ENCODE measurements at regions not wholly inside any gene's neighbourhood (a gene's known extent, or its start where the extent isn't known, plus 50 kb on each side); places are given as distances from the start of the nearest gene placed in this dataset.
"Not testable (repeated sequence)": the region's sequence is repeated elsewhere in the genome, so short reads cannot be mapped to it uniquely, and the experiment has no call there.

- POLR2A ChIA-PET = no interaction called here
These were observed 195.6 kb downstream of the FAM43A start for GRCh38 chr3:194880940-194881925.

GRCh38 chr3:194884649-194885315, 199.1 kb downstream of the FAM43A start:
- DNase-seq (ENCODE audit: extremely low spot score) = no peak
- CTCF ChIA-PET = no interaction called here

More at GRCh38 chr3:194880940-194881925, 195.6 kb downstream of the FAM43A start:
- CTCF ChIA-PET = no interaction called here
- TF ChIP-seq PKNOX1 (IDR thresholded peaks at IDR 0.05) (no peak), ELF4 (IDR thresholded peaks at IDR 0.05) (no peak), SUZ12 (IDR thresholded peaks at IDR 0.05) (no peak), SP1 (IDR thresholded peaks at IDR 0.05) (no peak), TARDBP (IDR thresholded peaks at IDR 0.05) (no peak), LEF1 (IDR thresholded peaks at IDR 0.05; ENCODE audit: borderline replicate concordance) (no peak), BHLHE40 (IDR thresholded peaks at IDR 0.05; ENCODE audit: borderline replicate concordance) (no peak), ZNF384 (IDR thresholded peaks at IDR 0.05) (no peak), ARNT (IDR thresholded peaks at IDR 0.05) (no peak), L3MBTL2 (conservative IDR thresholded peaks at IDR 0.05) (no peak), CTBP1 (IDR thresholded peaks at IDR 0.05; ENCODE audit: borderline replicate concordance) (no peak), FOXM1 (IDR thresholded peaks at IDR 0.05; ENCODE audit: borderline replicate concordance) (no peak), FOXK2 (IDR thresholded peaks at IDR 0.05) (no peak), FOXA1 (IDR thresholded peaks at IDR 0.05) (no peak), NFRKB (IDR thresholded peaks at IDR 0.05) (no peak), HDGF (IDR thresholded peaks at IDR 0.05; ENCODE audit: borderline replicate concordance) (no peak)
- DNase-seq (ENCODE audit: extremely low spot score) = no peak

GRCh38 chr3:194885766-194886165, 200.1 kb downstream of the FAM43A start:
- DNase-seq (ENCODE audit: extremely low spot score) = no peak
- CTCF ChIA-PET = no interaction called here
- TF ChIP-seq FOXM1 (IDR thresholded peaks at IDR 0.05; ENCODE audit: borderline replicate concordance) = no peak
- TF ChIP-seq ELF4 (IDR thresholded peaks at IDR 0.05) = no peak
- TF ChIP-seq L3MBTL2 (conservative IDR thresholded peaks at IDR 0.05) = no peak
- no peak for TF ChIP-seq TARDBP (IDR thresholded peaks at IDR 0.05)
- TF ChIP-seq CTBP1 (IDR thresholded peaks at IDR 0.05; ENCODE audit: borderline replicate concordance) = no peak
- TF ChIP-seq ZNF384 (IDR thresholded peaks at IDR 0.05) = no peak
- TF ChIP-seq PKNOX1 (IDR thresholded peaks at IDR 0.05) = no peak
- TF ChIP-seq LEF1 (IDR thresholded peaks at IDR 0.05; ENCODE audit: borderline replicate concordance) = no peak
- POLR2A ChIA-PET = no interaction called here

More at GRCh38 chr3:194884649-194885315, 199.1 kb downstream of the FAM43A start:
- POLR2A ChIA-PET = no interaction called here
- TF ChIP-seq CTBP1 (IDR thresholded peaks at IDR 0.05; ENCODE audit: borderline replicate concordance) (no peak), ARNT (IDR thresholded peaks at IDR 0.05) (no peak), L3MBTL2 (conservative IDR thresholded peaks at IDR 0.05) (no peak), FOXK2 (IDR thresholded peaks at IDR 0.05) (no peak), PKNOX1 (IDR thresholded peaks at IDR 0.05) (no peak), SP1 (IDR thresholded peaks at IDR 0.05) (no peak), NFRKB (IDR thresholded peaks at IDR 0.05) (no peak), TARDBP (IDR thresholded peaks at IDR 0.05) (no peak), LEF1 (IDR thresholded peaks at IDR 0.05; ENCODE audit: borderline replicate concordance) (no peak), ZNF384 (IDR thresholded peaks at IDR 0.05) (no peak), ELF4 (IDR thresholded peaks at IDR 0.05) (no peak), FOXM1 (IDR thresholded peaks at IDR 0.05; ENCODE audit: borderline replicate concordance) (no peak), HDGF (IDR thresholded peaks at IDR 0.05; ENCODE audit: borderline replicate concordance) (no peak), BHLHE40 (IDR thresholded peaks at IDR 0.05; ENCODE audit: borderline replicate concordance) (no peak), FOXA1 (IDR thresholded peaks at IDR 0.05) (no peak), SUZ12 (IDR thresholded peaks at IDR 0.05) (no peak)

GRCh38 chr3:194886836-194887235, 201.2 kb downstream of the FAM43A start:
- TF ChIP-seq SUZ12 (IDR thresholded peaks at IDR 0.05) (no peak), ZNF384 (IDR thresholded peaks at IDR 0.05) (no peak), TARDBP (IDR thresholded peaks at IDR 0.05) (no peak), LEF1 (IDR thresholded peaks at IDR 0.05; ENCODE audit: borderline replicate concordance) (no peak), CTBP1 (IDR thresholded peaks at IDR 0.05; ENCODE audit: borderline replicate concordance) (no peak), L3MBTL2 (conservative IDR thresholded peaks at IDR 0.05) (no peak)
- CTCF ChIA-PET = no interaction called here
- no peak for DNase-seq (ENCODE audit: extremely low spot score)
- POLR2A ChIA-PET = no interaction called here

- DNase-seq (ENCODE audit: extremely low spot score); POLR2A ChIA-PET; CTCF ChIA-PET: not testable (repeated sequence)
These were observed 202.4 kb downstream of the FAM43A start for GRCh38 chr3:194888062-194888461.

GRCh38 chr3:194888916-194889315, 203.2 kb downstream of the FAM43A start:
- TF ChIP-seq TARDBP (IDR thresholded peaks at IDR 0.05) (no peak), HDGF (IDR thresholded peaks at IDR 0.05; ENCODE audit: borderline replicate concordance) (no peak), FOXK2 (IDR thresholded peaks at IDR 0.05) (no peak), L3MBTL2 (conservative IDR thresholded peaks at IDR 0.05) (no peak), SUZ12 (IDR thresholded peaks at IDR 0.05) (no peak), PKNOX1 (IDR thresholded peaks at IDR 0.05) (no peak), FOXA1 (IDR thresholded peaks at IDR 0.05) (no peak), LEF1 (IDR thresholded peaks at IDR 0.05; ENCODE audit: borderline replicate concordance) (no peak), ELF4 (IDR thresholded peaks at IDR 0.05) (no peak), ZNF384 (IDR thresholded peaks at IDR 0.05) (no peak), SP1 (IDR thresholded peaks at IDR 0.05) (no peak), FOXM1 (IDR thresholded peaks at IDR 0.05; ENCODE audit: borderline replicate concordance) (no peak), ARNT (IDR thresholded peaks at IDR 0.05) (no peak)
- DNase-seq (ENCODE audit: extremely low spot score) = no peak
- ChIA-PET POLR2A (no interaction called here), CTCF (no interaction called here)
